Ishikawa (cell line): ENCODE measurements at regions not wholly inside any gene's neighbourhood (a gene's known extent, or its start where the extent isn't known, plus 50 kb on each side); places are given as distances from the start of the nearest gene placed in this dataset.

Source experiments
- CEBPB ChIP-seq: IDR thresholded peaks from 2 replicates; pipeline ENCODE4 v1.6.1; 2012
- CREB1 ChIP-seq: IDR thresholded peaks from 2 replicates; pipeline ENCODE4 v1.6.1; 2012; ENCODE audit warnings: low read depth
- EGR1 ChIP-seq: IDR thresholded peaks from 2 replicates; pipeline ENCODE4 v1.6.1; 2012
- EP300 ChIP-seq: IDR thresholded peaks from 2 replicates; pipeline ENCODE4 v1.6.1; 2012; ENCODE audit warnings: borderline replicate concordance
- FOXM1 ChIP-seq: IDR thresholded peaks from 2 replicates; pipeline ENCODE4 v1.6.1; 2012; ENCODE audit warnings: low read depth, borderline replicate concordance
- NFIC ChIP-seq: IDR thresholded peaks from 2 replicates; pipeline ENCODE4 v1.6.1; 2012
- RAD21 ChIP-seq: IDR thresholded peaks from 2 replicates; pipeline ENCODE4 v1.6.1; 2012; ENCODE audit warnings: low read depth
- TAF1 ChIP-seq: IDR thresholded peaks from 2 replicates; pipeline ENCODE4 v1.6.1; 2012; ENCODE audit warnings: low read depth, mild to moderate bottlenecking
- TCF12 ChIP-seq: IDR thresholded peaks from 2 replicates; pipeline ENCODE4 v1.6.1; 2012; ENCODE audit warnings: low read depth
- TEAD4 ChIP-seq: IDR thresholded peaks from 2 replicates; pipeline ENCODE4 v1.6.1; 2012
- YY1 ChIP-seq: IDR thresholded peaks from 2 replicates; pipeline ENCODE4 v1.6.1; 2012; ENCODE audit warnings: low read depth
- ZBTB7A ChIP-seq: IDR thresholded peaks from 2 replicates; pipeline ENCODE4 v1.6.1; 2012; ENCODE audit warnings: low read depth
- TF ChIP-seq, protein P1 (sequence below): IDR thresholded peaks from 2 replicates; pipeline ENCODE4 v1.6.1; 2012
- TF ChIP-seq, protein P2 (sequence below): IDR thresholded peaks from 2 replicates; pipeline ENCODE4 v1.6.1; 2012; ENCODE audit warnings: low read depth, mild to moderate bottlenecking
- TF ChIP-seq, protein P3 (sequence below): IDR thresholded peaks from 2 replicates; pipeline ENCODE4 v1.6.1; 2012

DNA sequence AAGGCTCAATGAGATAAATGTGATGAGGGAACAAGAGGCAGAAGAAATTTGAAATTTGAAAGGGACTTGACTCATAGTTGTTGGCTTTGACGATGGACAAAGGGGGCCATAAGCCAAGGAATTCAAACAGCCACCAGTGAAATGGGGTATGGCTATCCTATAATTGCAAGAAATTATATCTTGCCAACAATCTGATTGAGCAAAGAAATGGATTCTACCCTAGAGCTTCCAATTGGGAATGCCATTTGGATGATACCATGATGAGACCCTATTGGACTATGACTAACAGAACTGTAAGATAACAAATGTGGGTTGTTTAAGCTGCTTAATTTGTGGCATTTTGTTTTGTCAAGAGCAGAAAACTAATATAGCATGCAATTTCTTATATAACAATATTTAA lies 270.1 kb upstream of the ARSJ start:
- no peak for TF ChIP-seq ZBTB7A
- TF ChIP-seq TCF12, result no peak
- TF ChIP-seq, protein P1, sequence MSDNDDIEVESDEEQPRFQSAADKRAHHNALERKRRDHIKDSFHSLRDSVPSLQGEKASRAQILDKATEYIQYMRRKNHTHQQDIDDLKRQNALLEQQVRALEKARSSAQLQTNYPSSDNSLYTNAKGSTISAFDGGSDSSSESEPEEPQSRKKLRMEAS, result no peak
- no peak for TF ChIP-seq NFIC
- no peak for TF ChIP-seq TAF1
- no peak for TF ChIP-seq FOXM1
- TF ChIP-seq RAD21, result no peak
- TF ChIP-seq CEBPB, result no peak
- TF ChIP-seq YY1, result no peak
- TF ChIP-seq, protein P2, sequence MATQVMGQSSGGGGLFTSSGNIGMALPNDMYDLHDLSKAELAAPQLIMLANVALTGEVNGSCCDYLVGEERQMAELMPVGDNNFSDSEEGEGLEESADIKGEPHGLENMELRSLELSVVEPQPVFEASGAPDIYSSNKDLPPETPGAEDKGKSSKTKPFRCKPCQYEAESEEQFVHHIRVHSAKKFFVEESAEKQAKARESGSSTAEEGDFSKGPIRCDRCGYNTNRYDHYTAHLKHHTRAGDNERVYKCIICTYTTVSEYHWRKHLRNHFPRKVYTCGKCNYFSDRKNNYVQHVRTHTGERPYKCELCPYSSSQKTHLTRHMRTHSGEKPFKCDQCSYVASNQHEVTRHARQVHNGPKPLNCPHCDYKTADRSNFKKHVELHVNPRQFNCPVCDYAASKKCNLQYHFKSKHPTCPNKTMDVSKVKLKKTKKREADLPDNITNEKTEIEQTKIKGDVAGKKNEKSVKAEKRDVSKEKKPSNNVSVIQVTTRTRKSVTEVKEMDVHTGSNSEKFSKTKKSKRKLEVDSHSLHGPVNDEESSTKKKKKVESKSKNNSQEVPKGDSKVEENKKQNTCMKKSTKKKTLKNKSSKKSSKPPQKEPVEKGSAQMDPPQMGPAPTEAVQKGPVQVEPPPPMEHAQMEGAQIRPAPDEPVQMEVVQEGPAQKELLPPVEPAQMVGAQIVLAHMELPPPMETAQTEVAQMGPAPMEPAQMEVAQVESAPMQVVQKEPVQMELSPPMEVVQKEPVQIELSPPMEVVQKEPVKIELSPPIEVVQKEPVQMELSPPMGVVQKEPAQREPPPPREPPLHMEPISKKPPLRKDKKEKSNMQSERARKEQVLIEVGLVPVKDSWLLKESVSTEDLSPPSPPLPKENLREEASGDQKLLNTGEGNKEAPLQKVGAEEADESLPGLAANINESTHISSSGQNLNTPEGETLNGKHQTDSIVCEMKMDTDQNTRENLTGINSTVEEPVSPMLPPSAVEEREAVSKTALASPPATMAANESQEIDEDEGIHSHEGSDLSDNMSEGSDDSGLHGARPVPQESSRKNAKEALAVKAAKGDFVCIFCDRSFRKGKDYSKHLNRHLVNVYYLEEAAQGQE, result no peak
- no peak for TF ChIP-seq EGR1
- TF ChIP-seq CREB1, result no peak
- no peak for TF ChIP-seq TEAD4

DNA sequence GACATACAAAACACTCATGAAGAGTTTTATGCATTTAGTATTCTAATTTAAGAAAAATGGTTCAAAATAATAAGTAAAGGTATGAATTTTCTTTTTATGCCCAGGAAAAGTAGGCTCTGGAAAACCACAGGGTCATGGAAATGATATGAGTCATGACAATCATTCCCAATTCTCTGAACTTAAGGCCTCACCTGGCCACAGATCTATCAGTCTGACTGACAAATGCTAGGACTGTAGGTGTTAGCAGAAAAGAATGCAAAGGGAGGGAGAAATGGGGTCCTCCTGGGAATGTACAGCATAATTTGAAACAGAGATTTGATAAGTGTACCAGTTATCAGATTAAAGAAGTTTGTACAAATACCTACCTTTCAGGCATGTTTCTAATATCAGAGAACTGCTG lies 270.5 kb upstream of the ARSJ start:
- TF ChIP-seq ZBTB7A (no peak), CREB1 (no peak), CEBPB (no peak), RAD21 (no peak), TEAD4 (no peak)

DNA sequence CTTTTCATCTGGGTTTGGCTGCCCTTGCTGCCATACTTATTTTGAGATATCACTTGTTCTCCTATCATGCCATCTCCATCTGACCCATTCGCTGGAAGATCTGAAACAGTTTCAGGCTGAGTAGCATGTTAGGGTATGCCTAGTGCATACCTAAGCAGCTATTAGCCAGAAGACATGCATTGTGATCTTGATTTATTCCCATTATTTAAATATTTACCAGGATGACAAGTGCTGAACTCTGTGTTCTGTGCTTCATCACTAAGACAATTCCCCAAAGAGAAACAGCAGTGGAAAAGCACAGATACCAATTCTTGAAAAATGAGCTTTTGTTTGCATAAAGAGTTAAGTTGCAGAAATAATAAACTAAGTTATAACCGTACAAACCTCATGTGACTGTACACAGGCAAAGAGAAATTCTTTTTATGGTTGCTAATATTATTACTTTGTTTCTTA lies 271.0 kb upstream of the ARSJ start:
- TF ChIP-seq TCF12 (no peak), NFIC (no peak), CEBPB (no peak), TEAD4 (no peak), CREB1 (no peak), RAD21 (no peak), EGR1 (no peak)

DNA sequence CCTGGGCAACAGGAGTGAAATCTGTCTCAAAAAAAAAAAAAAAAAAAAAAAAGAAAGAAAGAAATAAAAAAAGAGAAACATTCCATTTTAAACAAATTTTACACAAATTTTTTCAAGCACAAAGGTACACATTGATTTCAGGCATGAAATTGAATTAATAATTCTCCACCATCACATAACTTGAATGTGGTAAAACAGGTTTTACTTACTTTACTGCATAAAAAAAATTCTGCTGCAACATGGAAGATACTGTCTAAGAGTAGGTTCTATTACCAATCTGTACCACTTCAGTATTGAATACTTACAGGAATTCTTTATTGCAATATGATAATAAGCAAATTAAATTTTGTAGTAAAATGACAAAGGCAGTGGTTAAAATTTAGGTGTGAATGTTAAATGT lies 271.6 kb upstream of the ARSJ start:
- TF ChIP-seq FOXM1 (no peak), EGR1 (no peak), RAD21 (no peak), TEAD4 (no peak), NFIC (no peak), TCF12 (no peak), EP300 (no peak)
- TF ChIP-seq, protein P1, result no peak
- TF ChIP-seq, protein P3, sequence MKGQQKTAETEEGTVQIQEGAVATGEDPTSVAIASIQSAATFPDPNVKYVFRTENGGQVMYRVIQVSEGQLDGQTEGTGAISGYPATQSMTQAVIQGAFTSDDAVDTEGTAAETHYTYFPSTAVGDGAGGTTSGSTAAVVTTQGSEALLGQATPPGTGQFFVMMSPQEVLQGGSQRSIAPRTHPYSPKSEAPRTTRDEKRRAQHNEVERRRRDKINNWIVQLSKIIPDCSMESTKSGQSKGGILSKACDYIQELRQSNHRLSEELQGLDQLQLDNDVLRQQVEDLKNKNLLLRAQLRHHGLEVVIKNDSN, result no peak

DNA sequence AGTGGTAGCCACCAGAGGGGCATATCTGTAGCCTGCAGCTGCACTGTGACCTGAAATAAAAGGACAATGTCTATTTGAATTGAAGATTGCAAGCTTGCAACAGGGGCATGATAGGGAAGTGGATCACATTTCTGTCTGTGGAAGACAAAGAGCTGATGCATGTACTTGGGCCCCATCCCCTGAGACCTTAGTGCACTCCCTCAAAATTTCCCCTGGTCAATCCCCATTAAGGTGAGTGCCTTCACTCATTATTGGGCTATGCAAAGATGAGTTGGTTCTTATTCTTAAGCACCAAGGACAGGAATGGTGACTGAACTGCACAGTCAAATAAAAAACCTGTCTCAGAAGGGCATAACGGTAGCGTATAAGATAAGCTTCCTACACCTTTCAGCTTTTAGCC lies 273.1 kb upstream of the ARSJ start:
- TF ChIP-seq CREB1, result no peak
- TF ChIP-seq NFIC, result no peak
- TF ChIP-seq, protein P1, result no peak

DNA sequence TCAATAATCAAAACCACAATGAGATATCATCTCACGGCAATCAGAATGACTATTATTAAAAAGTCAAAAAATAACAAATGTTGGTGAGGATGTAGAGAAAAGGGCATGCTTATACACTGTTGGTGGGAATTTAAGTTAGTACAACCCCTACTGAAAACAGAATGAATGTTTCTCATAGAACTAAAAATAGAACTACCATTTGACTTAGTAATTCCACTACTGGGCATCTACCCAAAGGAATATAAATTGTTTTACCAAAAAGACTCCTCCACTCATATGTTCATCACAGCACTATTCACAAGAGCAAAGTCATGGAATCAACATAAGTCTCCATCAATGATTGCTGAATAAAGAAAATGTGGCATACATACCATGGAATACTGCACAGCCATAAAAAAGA lies 278.1 kb upstream of the ARSJ start:
- TF ChIP-seq RAD21 (no peak), FOXM1 (no peak)

DNA sequence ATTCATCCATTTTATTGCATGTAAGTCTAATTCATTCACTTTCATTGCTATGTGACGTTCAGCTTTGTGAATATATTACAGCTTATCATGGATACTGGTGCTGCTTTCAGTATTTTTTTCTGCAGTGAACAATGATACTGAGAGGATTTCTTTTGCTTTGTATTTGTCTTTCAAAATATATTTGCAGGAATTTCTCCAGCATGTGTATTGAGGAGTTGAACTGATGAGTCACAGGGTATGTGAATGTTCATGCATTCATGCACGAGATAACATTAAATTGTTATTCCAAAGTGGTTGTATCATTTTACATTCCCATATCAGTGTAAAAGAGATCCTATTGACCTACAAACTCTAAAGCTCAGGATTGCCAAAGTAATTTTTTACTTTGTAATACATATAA lies 283.8 kb upstream of the ARSJ start:
- TF ChIP-seq, protein P1, result no peak
- no peak for TF ChIP-seq RAD21
- TF ChIP-seq ZBTB7A, result no peak
- TF ChIP-seq, protein P3, result no peak
- TF ChIP-seq YY1, result no peak
- no peak for TF ChIP-seq EGR1

DNA sequence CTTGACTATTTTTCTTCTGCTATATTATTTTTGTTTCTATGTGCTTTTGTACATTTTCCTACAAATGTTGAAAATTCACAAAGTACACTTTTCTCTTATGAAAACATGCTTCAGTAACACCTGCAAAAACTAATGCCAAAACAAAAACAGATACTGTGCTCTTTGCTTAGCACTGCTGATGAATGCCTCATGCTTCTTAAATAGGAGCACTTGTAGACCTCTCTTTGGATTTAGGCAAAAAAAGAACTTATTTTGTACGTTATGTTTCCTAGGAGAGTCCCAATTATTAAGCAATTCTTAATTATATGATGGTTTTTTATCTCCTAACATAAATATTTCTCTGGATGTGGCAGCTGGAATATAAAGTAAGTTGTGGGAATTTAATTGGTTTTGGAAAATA lies 285.0 kb upstream of the ARSJ start:
- TF ChIP-seq TCF12 (no peak), EP300 (no peak), TEAD4 (no peak), ZBTB7A (no peak), FOXM1 (no peak), EGR1 (no peak), CREB1 (no peak), NFIC (no peak), TAF1 (no peak), CEBPB (no peak), RAD21 (no peak), YY1 (no peak)
- TF ChIP-seq, protein P3, result no peak
- TF ChIP-seq, protein P2, result no peak
- TF ChIP-seq, protein P1, result no peak
